ENCODE measurements at regions not wholly inside any gene's neighbourhood (a gene's known extent, or its start where the extent isn't known, plus 50 kb on each side); places are given as distances from the start of the nearest gene placed in this dataset.

GRCh38 chr4:18138076-18138665, 116.6 kb upstream of the LCORL start:
- DNase-seq (ENCODE audit: low read depth, low spot score) (no peak), FAIRE-seq (no peak), ATAC-seq (no peak)
- WGBS (ENCODE audit: insufficient coverage, insufficient replicate concordance, low lambda C conversion rate, missing lambda C conversion rate), result 59% methylated on average over 9 of the region's 9 CpGs
- RAD21 ChIA-PET (ENCODE audit: unreplicated experiment), result no interaction called here
- TF ChIP-seq BHLHE40 (IDR thresholded peaks at IDR 0.05; ENCODE audit: borderline replicate concordance in 1 of 2, low read depth in 2 of 2, low read length in 1 of 2), result no peak
- no peak for TF ChIP-seq IRF4 (IDR thresholded peaks at IDR 0.05; ENCODE audit: low read depth, low read length)
- TF ChIP-seq TAF1 (IDR thresholded peaks at IDR 0.05; ENCODE audit: borderline replicate concordance, low read depth, low read length), result no peak
- TF ChIP-seq YY1 (IDR thresholded peaks at IDR 0.05; ENCODE audit: low read depth, low read length), result no peak
- no peak for TF ChIP-seq REST (IDR thresholded peaks at IDR 0.05; ENCODE audit: low read depth, low read length)
- no peak for TF ChIP-seq JUNB (IDR thresholded peaks at IDR 0.05)
- no peak for TF ChIP-seq ZBTB40 (IDR thresholded peaks at IDR 0.05; ENCODE audit: borderline replicate concordance)
- no peak for TF ChIP-seq ATF3 (IDR thresholded peaks at IDR 0.05; ENCODE audit: borderline replicate concordance, extremely low read depth, low read depth, low read length)
- no peak for TF ChIP-seq IRF3 (IDR thresholded peaks at IDR 0.05)
- no peak for TF ChIP-seq BRCA1 (IDR thresholded peaks at IDR 0.05; ENCODE audit: low read depth, low read length)
- TF ChIP-seq MXI1 (IDR thresholded peaks at IDR 0.05; ENCODE audit: low read depth, low read length), result no peak
- no peak for TF ChIP-seq ELK1 (IDR thresholded peaks at IDR 0.05; ENCODE audit: low read depth, low read length)
- TF ChIP-seq ZNF24 (IDR thresholded peaks at IDR 0.05), result no peak
- CTCF ChIA-PET, result interaction anchor here (0.7 kb wide), 1 partner anchor 14 kb away, joined by 3 read pairs; no protein-coding TSS in a partner anchor
- no peaks in the 10 kb centered on the region for H4K20me1 ChIP-seq (ENCODE audit: control insufficient read depth, insufficient read depth)
- no peak overlapping the region for H3K27ac ChIP-seq (ENCODE audit: control insufficient read depth, insufficient read depth)
- BruUV-seq (replicated peaks), result no TSS peak
- in situ Hi-C loops (cut with MboI), result no loop called here
- H2AFZ ChIP-seq (ENCODE audit: control insufficient read depth, low read depth, low read length), result no peak overlapping the region
- intact Hi-C loops (cut with micrococcal nuclease; ENCODE audit: unreplicated experiment), result no loop called here
- H3K9ac ChIP-seq (ENCODE audit: control insufficient read depth, insufficient read depth, low read length), result no peak overlapping the region
- H3K27me3 ChIP-seq (replicated peaks in 1 of 2; ENCODE audit: control insufficient read depth in 2 of 2, insufficient read depth in 2 of 2, low read length in 1 of 2), result no peaks in the 10 kb centered on the region
- H3K4me3 ChIP-seq, result no peak overlapping the region
- POLR2A ChIA-PET, result interaction anchor here (0.6 kb wide), 1 partner anchor 556 kb away, joined by 3 read pairs; no protein-coding TSS in a partner anchor
- H3K4me2 ChIP-seq (ENCODE audit: control insufficient read depth, insufficient read depth), result no peak overlapping the region
- no peaks in the 10 kb centered on the region for H3K36me3 ChIP-seq (ENCODE audit: control insufficient read depth in 2 of 2, insufficient read depth in 2 of 2, low read length in 1 of 2)
- H3K9me3 ChIP-seq (replicated peaks; ENCODE audit: control insufficient read depth, insufficient read depth, low read length), result no peaks in the 10 kb centered on the region
- H3K4me1 ChIP-seq (ENCODE audit: control insufficient read depth, insufficient read depth, low read length), result no peaks in the 10 kb centered on the region
- SMC1A ChIA-PET (ENCODE audit: uncharacterized antibody, unreplicated experiment), result interaction anchor here (0.6 to 1.0 kb wide), 2 partner anchors 41 to 418 kb away, joined by 3 to 4 read pairs; no protein-coding TSS in a partner anchor
- H3K79me2 ChIP-seq (ENCODE audit: control insufficient read depth, insufficient read depth, low read length), result no peaks in the 10 kb centered on the region

Data from GM12878 (cell line).